SKM-1 (cell line): ENCODE measurements at regions not wholly inside any gene's neighbourhood (a gene's known extent, or its start where the extent isn't known, plus 50 kb on each side); places are given as distances from the start of the nearest gene placed in this dataset.
"Not testable (repeated sequence)": the region's sequence is repeated elsewhere in the genome, so short reads cannot be mapped to it uniquely, and the experiment has no call there.

Experiments
- DNase-seq: peaks from one replicate; lab custom pipeline; 2025; ENCODE audit not compliant: unreplicated experiment; lab: John Stamatoyannopoulos, UW

DNA sequence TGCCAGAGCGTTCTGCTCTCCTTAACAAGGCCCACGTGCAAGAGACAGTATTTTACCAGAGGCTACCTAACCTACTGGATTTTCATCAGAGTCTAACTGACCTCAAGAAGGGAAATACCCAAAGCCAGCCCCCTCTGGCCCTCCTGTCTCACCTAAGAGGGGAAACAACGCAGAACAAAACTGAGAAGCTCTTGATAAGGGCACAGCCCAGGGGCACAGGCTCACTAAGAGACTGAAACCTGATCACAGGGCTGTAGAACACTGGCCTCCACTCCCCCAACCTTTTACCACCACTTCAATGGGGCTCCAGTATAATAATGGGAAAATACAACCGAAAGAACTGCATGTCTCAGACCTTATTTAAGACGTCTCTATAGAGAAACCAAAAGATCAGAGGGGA lies 449.5 kb upstream of the CAMK1G start:
- no peak for DNase-seq

DNA sequence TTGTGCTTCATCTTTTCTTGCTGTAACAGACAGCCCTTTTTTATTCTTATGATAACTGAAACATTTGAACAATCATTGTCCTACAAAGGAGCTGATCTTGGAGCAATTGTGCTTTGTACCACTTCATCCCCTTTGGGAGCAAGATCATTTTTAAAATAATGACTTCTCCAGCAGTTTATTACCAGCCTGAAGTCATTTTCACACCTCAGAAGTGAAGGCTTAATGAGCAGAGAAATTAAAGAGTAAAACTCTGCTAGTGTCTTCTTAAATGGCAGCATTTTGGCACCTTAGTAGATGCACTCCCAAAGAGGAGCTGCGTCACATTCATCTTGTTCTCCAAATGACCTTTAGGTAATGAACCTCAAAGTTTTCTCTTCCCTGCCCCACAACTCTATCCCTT lies 439.6 kb upstream of the CAMK1G start:
- no peak for DNase-seq

DNA sequence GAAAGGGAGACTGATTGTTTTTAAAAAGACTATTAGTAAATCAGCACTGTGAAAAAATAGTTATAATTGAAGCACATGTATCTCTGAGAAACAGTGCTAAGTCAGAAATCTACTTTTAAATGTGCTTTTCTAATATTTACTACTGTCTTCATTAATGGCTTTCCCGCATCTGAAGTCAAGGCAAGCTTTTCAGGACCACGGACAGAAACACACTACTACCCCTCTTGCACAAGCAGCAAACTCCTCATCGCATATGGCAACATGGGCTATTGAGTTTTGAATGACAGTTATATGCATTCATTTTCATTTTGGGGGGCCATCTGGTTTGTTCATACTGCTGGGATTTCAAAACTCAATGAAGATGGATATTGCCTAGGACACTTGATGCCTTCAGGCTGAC lies 433.4 kb upstream of the CAMK1G start:
- DNase-seq = no peak

DNA sequence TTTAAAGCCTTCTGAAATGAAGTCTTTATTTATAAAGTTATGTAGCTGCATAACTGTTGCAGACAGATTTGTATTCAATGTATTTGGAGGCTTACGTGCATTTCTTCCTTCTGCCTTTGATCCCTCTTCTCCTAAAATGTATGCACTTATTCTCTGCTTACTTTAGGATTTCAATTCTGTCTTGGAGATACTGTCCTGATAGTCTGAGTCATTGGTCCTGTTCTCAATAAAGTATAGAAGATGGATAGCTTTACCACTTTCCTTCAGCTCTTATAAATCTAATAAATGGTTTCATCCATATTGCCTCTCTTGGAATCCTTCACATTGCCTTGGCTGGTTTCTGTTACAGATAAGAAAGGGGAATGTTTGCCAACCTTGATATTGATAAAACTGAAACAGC lies 430.1 kb upstream of the CAMK1G start:
- no peak for DNase-seq

DNA sequence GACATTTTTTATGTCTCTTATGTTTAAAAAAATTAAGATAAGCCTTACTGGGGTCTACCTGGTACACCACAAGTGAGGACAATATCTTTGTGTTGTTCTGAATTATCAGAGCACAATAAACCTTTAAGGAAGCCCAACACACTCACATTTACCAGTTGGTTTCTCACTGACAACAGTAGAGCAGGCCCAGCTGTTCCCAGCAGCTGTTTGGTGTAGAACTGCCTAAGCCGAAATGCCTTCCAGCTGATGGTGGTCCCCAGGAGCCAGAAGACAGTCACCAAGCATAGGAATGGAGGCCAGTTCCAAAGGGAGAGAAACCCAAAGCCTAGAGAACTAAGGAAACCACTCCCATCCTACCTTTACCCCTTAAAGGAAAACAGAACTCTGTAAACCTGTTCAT lies 428.6 kb upstream of the CAMK1G start:
- DNase-seq = no peak

DNA sequence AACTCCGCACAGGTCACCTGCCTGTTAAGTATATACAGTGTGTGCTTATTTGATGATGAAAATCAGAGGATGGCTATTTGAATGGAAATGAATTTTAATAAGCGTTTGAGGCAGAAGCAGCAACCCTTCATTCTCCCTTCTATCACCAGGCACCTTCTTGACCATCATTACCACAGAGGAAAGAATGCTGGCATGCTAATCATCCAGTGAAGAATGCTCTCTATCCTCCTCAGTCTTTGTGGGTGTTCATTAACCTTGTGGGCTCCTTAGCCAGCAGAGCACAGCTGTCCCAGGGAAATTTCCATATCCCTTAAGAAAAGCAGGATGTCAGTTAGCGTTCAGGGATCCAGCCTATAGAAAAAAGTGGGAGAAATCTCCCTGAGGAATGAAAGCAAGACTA lies 428.0 kb upstream of the CAMK1G start:
- DNase-seq = no peak

DNA sequence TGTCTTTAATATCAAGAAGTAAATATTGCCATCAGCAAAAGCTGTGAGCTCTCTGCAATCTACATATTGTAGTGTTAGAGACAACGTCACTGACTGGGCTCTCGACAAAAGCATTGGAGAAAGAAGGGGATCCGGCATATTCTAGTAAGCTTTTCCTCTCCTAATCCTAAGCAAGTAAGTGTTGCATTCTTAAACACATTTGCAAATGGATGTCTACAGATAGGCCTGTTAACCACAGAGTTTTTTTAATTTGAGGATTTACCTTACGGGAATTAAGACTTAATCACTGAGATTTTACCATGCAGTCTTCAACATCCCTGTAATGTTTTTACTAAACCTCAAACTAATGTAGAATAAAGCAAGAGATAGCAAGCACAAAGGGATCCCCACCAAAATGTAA lies 426.5 kb upstream of the CAMK1G start:
- no peak for DNase-seq

DNA sequence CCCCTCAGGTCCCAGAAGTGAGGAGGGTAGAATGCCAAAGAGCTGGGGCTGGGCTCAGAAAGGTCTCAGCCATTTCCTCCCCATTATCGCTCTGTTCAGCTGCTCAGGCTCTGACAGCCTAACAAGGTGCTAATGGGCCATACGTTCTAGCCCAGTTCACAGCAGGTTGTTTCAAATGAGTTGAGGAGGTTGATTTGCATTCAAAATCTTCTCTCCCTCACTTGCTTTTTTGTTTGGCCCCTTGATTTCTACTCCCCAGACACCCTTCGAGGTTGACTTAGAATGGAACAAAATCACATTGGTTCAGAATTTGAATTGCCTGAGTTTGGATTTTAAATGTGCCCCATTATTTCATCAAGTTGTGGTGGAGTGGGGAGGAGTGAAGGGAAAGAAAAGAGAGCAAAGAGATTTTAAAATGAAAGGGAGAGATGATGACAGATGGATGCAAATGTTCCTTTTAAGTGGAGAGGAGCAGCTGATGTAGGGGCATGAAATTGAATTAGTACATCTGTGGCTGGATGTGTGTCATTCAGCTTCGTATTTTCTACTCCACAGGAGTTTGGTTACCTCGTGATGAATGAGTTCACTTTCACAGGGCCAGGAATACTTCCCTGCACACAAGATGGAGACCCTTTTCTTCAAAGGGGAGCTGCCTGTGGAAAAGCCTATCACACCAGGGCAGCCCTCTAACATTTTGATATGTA lies 425.8 kb upstream of the CAMK1G start:
- DNase-seq = no peak

DNA sequence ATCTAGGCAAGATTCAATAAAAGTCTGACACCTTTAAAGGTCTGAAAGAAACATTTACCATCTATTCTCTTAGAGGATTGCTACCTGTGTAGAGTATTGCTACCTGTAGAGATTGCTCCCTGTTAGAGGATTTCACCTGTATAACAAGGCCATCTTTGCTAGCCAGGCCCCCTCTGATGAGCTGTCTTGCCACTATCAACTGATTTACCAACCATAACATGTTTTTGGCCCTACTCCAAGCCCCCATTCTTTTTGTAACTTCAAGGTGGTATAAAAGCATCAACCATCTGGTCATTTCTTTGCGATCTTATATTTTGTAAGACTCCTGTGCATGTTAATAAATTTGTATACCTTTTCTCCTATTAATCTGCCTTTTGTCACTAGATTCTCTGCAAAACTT lies 424.7 kb upstream of the CAMK1G start:
- no peak for DNase-seq

DNA sequence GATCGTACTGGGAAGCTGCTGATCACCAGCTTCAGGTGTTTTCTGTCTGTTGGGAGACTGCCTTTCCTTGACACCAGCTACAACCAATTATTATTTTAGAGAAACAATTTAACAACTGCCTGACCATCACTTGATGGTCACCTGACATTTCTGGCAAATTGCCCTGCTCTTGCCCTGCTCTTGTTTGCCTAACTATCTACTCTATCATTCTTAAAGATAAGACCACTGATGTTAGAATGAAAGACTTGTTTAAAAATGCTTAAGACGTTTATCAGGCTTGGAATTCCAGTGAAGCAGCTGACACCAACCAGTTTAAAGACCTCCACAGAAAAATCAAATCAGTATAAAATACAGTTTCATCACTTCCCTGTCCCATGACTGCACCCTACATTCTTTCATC lies 423.3 kb upstream of the CAMK1G start:
- no peak for DNase-seq

DNA sequence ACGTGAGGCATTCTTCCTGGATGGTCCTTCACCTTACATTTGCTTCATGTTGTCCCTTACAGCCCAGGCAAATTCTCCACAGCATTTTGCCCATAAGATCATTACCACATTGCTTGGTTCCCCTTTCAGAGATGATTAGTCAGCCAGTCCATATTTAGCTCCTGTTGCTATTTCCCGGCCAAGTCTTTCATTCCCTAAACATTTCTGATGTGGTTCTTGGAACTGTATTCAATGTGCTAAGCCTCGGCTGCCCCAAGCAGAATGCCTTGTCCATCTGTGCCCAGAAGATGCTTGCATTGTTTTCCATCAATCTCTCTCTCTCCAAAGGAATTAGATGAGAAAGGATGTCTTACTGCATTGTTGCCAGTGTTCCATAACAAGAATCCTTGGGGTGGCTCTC lies 420.9 kb upstream of the CAMK1G start:
- DNase-seq = no peak

DNA sequence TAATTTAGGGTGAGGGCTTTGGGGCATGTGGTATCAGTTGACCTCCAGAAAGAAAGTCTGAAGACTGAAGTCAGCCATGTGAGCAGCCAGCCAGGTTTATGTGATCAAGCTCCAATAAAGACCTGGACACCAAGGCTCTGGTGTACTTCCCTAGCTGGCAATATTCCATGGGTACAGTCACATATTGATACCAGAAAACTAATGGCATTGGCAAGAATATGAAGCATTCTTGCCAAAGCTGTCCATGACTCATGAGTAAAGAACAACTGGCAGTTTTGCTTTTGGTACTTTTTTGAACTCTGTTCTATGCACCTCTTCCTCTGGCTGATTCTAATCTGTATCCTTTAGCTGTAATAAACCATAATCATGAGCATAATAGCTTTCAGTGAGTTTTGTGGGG lies 415.3 kb upstream of the CAMK1G start:
- DNase-seq = no peak

DNA sequence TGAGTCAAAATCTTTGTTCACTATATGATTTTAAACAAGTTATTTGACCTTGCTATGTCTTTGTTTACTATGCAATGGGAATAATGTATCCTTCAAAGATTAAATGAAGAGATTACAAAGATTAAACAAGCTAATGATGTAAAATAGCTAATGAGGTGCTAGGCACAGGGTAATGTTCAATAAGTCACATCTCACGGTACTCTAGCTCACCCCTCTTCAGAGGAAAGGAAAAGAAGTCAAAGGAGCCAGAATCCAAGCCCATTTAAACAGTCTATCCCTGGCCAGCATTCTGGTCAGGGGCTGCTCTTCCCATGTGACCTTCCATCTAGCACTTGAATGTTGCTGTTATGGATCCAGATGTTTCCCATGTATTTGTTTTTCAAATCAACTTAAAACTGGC lies 412.4 kb upstream of the CAMK1G start:
- no peak for DNase-seq

DNA sequence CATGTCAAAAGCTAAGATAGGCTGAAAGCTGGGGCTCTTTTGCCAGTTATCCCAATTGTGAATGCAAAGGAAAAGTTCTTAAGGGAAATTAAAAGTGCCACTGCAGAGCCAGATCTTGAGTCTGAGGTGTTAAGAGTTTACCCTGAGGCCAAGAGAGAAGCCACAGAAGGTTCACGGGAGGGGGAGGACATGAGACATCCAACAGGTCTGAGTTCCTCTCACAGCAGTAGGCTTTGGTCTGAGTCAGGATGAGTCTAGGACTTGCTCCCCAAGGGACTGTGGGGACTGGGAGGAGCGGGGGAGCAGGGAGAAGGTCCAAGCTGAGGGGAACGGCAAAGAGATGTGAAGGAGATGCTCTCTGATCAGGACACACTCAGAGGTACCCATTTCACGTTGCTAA lies 411.2 kb upstream of the CAMK1G start:
- no peak for DNase-seq

DNA sequence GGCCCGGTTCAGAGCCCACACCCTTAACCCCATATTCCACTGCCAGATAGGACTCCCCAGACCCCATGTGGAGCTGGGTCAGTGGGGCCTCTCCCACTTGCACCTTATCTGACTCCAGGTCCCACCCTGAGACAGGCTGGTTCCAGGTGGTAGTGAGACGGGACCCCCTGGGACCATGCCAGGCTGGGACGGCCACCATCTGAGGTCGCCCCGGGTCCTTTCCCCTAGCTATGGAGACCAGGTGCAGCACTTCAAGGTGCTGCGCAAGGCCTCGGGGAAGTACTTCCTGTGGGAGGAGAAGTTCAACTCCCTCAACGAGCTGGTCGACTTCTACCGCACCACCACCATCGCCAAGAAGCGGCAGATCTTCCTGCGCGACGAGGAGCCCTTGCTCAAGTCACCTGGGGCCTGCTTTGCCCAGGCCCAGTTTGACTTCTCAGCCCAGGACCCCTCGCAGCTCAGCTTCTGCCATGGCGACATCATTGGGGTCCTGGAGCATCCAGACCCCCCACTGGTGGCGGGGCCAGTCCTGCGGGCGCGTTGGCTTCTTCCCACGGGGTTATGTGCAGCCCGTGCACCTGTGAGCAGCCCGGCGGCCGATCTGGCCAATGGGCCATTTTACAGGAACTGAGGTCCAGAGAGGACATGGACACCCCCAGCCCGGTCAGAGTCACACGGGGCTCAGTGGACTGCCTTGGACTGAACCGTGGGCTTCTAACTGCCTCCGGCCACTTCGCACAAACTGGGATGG lies 410.5 kb upstream of the CAMK1G start:
- DNase-seq = not testable (repeated sequence)

DNA sequence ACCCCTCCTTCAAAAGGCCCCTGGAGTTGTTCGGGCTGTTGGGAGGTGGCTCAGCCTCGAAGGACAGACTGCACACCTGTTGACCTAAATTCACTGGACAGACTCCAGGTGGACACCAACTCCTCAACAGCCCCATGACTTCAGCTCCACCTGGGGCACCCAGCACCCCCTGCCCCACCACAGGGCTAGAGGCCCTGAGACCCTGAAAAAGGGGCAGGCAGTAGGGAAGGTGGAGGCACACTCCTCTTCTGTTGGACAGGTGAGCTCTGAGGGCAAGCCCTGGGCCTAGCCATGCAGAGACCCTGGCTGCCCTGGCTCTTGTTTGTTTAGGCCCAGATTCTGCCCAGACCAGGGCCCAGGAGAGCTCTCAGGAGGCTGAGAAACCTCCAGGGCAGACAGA lies 409.7 kb upstream of the CAMK1G start:
- DNase-seq = not testable (repeated sequence)

DNA sequence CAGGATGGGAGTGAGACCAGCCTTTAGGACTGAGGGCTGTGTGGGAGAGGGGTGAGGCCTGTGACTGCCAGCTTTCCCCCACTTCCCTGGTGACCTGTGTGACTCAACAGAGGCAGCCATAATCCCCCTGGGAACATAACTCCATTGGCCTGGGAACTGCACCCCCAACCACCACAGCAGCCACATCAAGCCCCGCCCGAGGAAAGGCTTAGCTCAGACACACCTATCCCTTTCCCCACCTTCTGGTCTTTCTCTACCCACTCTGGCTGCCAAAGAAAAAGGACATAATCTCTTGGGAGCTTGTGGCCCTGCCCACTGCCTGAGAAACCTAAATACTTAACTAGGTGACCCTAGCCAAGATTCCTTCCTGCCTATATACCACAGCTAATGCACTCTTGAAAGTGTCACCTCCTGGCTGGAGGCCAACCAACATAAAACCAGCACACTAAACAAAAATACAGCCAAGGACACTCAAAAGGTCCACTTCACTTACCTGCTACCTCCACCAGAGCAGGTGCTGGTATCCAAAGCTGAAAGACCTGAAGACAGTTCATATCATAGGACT lies 406.6 kb upstream of the CAMK1G start:
- no peak for DNase-seq

DNA sequence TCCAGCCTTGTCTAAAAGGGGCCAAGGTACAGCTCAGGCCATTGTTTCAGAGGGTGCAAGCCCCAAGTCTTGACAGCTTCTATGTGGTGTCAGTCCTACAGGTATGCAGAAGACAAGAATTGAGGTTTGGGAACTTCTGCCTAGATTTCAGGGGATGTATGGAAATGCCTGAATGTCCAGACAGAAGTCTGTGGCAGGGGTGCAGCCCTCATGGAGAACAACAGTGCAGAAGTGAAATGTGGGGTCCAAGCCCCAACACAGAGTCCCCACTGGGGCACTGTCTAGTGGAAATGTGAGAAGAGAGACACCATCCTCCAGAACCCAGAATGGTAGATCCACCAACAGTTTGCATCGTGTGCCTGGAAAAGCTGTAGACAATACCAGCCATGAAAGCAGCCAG lies 400.3 kb upstream of the CAMK1G start:
- DNase-seq = no peak

DNA sequence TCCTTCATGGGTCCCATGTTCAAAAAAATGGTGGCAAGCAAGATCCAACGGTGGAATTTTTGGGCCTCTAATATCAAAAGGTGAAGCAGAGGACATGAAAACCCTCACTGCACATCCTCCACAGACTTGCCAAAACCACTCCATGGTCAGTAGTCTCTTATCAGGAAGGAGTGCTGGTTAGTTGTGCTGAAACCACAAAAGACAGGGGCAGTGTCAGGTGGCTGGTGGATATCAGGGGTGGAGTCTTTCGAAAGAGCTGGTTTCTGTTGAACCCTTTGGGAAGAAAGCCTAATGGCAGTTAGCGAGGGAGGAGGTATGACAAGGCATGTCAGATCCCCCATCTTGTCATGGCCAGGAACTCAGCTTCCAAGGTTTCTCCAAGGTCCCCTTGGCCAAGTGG lies 395.9 kb upstream of the CAMK1G start:
- no peak for DNase-seq

DNA sequence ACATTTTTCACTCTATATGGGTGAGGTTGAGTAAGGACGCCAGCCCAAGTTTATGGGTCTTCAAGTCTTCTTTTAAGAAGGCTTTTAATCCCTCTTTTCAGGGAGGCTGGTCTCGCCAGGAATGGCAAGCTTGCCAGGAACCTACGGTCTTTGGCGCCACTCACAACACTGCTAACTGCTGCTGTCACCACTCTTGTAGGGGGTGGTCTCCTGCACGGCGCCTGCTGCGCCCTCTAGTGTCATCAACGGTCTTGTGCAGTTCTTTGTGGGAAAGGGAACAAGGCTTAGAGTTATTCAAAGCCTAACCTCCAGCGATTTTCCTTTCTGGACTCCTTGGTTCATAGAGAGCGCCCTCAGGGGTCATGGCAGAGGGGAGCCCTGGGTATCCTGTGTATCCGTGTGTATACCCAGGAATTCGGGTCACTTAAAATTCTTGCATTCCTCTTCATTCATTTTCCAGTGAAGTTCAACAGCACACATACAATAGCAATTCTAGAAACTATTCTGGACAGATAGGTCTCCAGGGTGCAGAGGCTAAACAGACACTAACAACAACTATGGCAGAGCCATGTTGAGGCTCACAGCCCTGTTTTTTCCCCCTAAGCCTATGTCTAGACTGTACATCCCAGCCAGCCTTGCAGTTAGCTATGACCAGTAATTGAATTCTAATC lies 392.8 kb upstream of the CAMK1G start:
- DNase-seq = peak; percentile 54

DNA sequence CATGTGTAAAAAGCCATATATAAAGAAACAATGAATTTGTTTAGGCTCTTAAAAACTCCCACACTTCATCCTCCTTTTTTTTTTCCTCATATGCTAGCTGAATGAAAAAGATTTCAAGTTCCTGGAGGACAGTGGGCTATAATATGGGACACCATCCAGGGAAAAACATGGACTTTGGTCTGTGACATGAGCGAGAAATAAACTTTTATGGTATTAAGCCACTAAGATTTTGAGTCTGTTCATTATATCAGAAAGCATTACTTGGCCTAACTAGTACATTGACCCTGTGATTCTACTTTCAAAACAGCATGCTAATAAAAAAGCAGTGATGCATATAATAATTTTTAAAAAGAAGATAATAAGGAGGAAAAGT lies 392.3 kb upstream of the CAMK1G start:
- no peak for DNase-seq

DNA sequence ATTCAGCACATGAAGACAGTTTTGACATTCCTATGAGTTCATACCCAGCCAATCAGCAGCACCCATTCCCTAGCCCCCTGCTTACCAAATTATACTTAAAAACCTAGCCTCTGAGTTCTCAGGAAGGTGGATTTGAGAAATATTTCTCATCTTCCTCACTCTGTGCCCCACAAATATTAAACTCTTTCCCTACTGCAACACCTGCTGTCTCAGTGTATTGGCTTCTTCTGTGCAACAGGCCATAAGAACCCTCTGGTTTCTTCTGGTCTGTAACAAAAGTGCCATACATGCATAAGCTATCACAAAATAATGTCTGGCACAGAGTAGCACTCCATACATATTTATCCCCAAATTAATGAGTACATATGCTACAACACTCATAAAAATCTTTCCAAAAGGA lies 387.4 kb upstream of the CAMK1G start:
- no peak for DNase-seq
